BJ (cell line): ENCODE measurements at regions not wholly inside any gene's neighbourhood (a gene's known extent, or its start where the extent isn't known, plus 50 kb on each side); places are given as distances from the start of the nearest gene placed in this dataset. TPM values are rescaled to one million over a fixed set of nuclear protein-coding genes. Genes with fewer than 3 reads are reported as not detected.

Experiments
- CTCF ChIA-PET: fragments of 350-600 bp; formaldehyde crosslinking; extraction: SDS; loops from one replicate; lab custom pipeline; 2021; ENCODE audit warnings: antibody characterized with exemption, inconsistent platforms; lab: Yijun Ruan, JAX
- POLR2A ChIA-PET: fragments of 300-600 bp; sonication (Branson Sonifier 250); formaldehyde crosslinking; extraction: SDS; loops from one replicate; lab custom pipeline; 2021; ENCODE audit warnings: antibody characterized with exemption; lab: Charles Lee
- DNase-seq: peaks from one replicate; pipeline ENCODE4 v3.0.0-alpha.2; 2011; ENCODE audit warnings: low read depth
- H3K27me3 ChIP-seq: 2 replicates; pipeline ENCODE4 v1.6.0; 2011; ENCODE audit warnings: low read length; ENCODE audit not compliant: control insufficient read depth, insufficient read depth
- H3K36me3 ChIP-seq: 2 replicates; pipeline ENCODE4 v1.5.1; 2011; ENCODE audit warnings: low read length; ENCODE audit not compliant: control insufficient read depth, insufficient read depth
- H3K4me3 ChIP-seq: 2 replicates; pipeline ENCODE4 v1.5.1; 2011; ENCODE audit warnings: low read depth, mild to moderate bottlenecking, control low read depth, low read length
- small RNA-seq: library from RNA; depleted of rRNA; stranded (forward); fragments of <200 nt; gene quantifications from one replicate; pipeline ENCODE3, GENCODE V24; 2012; ENCODE audit warnings: low replicate concordance, low read depth; ENCODE audit not compliant: insufficient read length
- TF ChIP-seq, protein P1 (sequence below): IDR thresholded peaks from 2 replicates; pipeline ENCODE4 v1.5.1; 2011; ENCODE audit warnings: low read depth, mild to moderate bottlenecking, control low read depth, inconsistent platforms, low read length, moderate library complexity; ENCODE audit not compliant: insufficient read depth

DNA sequence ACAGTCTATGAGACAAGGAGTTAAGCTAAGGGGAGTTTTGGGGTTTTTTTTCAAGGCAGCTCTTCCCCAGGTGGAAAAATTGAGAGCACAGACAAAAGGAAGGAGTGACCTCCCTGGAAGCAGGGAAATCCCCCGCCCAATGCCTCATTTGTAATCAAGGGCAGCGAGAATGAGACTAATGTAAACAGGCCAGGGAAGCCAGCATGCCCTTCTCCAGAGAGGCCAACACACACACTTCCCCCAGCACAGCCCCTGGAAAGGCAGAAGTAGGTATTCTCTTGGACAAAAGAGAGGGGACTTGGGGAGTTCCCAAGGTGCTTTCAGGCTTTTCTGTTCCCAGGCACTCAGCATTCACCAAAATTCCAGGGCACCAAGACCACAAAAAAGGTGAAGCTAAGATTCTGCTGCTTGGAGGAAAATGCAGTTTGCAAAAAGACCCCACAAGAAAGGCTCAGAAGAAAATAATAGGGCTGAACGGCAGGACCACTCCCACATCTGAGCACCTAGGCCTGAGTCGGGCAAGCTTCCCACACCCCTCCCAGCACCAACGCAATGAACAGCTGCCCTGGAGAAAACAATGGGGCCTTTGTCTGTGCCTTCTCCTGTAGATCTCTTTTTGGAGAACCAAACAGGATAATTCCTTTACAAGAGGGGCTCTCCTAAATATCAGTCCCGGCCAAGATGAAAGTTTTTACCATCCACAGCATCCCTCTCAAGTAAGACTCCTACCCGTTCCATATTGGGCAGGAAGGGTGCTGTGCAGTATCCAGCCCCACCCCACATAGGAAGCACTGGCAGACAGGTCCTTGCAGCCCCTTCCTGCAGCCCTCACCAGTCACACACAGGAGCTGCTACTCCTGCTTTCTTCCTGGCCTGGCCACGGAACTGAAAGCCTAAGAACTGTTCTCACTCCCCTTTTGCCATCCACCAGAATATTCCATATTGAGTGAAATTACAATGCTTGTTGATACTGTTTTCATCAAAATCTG, 70.7 kb upstream of the AKIP1 start:
- H3K27me3 ChIP-seq = no peaks in the 10 kb centered on the region
- TF ChIP-seq, protein P1, sequence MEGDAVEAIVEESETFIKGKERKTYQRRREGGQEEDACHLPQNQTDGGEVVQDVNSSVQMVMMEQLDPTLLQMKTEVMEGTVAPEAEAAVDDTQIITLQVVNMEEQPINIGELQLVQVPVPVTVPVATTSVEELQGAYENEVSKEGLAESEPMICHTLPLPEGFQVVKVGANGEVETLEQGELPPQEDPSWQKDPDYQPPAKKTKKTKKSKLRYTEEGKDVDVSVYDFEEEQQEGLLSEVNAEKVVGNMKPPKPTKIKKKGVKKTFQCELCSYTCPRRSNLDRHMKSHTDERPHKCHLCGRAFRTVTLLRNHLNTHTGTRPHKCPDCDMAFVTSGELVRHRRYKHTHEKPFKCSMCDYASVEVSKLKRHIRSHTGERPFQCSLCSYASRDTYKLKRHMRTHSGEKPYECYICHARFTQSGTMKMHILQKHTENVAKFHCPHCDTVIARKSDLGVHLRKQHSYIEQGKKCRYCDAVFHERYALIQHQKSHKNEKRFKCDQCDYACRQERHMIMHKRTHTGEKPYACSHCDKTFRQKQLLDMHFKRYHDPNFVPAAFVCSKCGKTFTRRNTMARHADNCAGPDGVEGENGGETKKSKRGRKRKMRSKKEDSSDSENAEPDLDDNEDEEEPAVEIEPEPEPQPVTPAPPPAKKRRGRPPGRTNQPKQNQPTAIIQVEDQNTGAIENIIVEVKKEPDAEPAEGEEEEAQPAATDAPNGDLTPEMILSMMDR = no peak
- 0 out of 2 replicates have a peak, but pooled peaks cover 1% of the 10 kb centered on the region for H3K36me3 ChIP-seq
- CTCF ChIA-PET = interaction anchor here (0.8 to 1.5 kb wide), 2 partner anchors 8 to 29 kb away, joined by 3 to 6 read pairs; no protein-coding TSS in a partner anchor
- POLR2A ChIA-PET = no interaction called here
- no peak overlapping the region for H3K4me3 ChIP-seq
- no peak for DNase-seq

DNA sequence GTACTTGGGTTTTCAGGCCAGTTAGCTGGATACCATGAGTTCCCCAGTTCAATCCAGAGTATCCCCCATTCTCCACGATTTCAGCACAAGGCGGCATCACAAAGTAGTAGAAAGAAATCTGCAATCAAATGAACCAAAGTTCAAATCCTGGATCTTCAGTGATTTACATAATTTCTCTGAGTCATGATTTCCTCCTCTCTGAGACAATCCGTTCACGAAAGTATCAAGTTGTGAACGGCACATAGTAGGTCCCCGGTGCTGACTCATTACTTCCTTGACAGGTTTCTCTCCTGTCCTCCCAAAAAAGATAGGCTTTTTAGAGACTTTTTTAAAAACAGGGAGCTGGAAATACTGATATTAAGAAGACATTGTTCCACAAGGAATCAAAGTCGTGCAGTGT, 69.1 kb upstream of the AKIP1 start:
- TF ChIP-seq, protein P1 = no peak
- POLR2A ChIA-PET = no interaction called here
- Histone ChIP-seq H3K36me3 (0 out of 2 replicates have a peak, but pooled peaks cover 1% of the 10 kb centered on the region), H3K27me3 (no peaks in the 10 kb centered on the region), H3K4me3 (no peak overlapping the region)
- CTCF ChIA-PET = interaction anchor here (0.6 kb wide), 1 partner anchor 15 kb away, joined by 3 read pairs; no protein-coding TSS in a partner anchor
- no peak for DNase-seq

DNA sequence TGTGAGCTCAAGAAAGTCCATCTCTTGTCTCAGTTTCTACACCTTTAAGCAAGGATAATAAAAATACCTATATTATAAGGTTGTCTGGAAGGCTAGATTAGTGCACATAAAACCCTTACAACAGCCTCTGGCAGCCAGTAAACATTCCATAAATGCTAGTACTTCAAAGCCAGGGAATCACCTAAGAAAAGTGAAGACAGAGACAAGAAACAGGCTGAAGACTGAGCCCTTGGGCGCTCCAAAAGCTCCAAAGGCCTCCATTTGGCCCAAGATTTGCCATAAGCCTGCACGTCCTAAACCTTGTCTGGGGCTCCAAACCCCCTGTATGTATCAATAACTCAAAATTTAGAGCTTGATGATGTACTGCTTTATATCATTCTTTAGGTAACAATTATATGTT, 52.2 kb upstream of the AKIP1 start:
- ChIA-PET CTCF (interaction anchor here (0.6 to 1.6 kb wide), 3 partner anchors 9 to 489 kb away, joined by 3 to 5 read pairs (median 3); a partner anchor contains a TSS), POLR2A (no interaction called here)
- H3K36me3 ChIP-seq = 0 out of 2 replicates have a peak, but pooled peaks cover 2% of the 10 kb centered on the region
- no peaks in the 10 kb centered on the region for H3K27me3 ChIP-seq
- DNase-seq = no peak
- TF ChIP-seq, protein P1 = no peak
- no peak overlapping the region for H3K4me3 ChIP-seq

Small RNA genes in the stretch of these regions (small RNA-seq; reads per million reads assigned to genes)
- gene RNA5SP330 = not detected
